BJ (cell line): ENCODE measurements at regions not wholly inside any gene's neighbourhood (a gene's known extent, or its start where the extent isn't known, plus 50 kb on each side); places are given as distances from the start of the nearest gene placed in this dataset.

Source experiments
- CTCF ChIA-PET: fragments of 350-600 bp; formaldehyde crosslinking; extraction: SDS; loops from one replicate; lab custom pipeline; 2021; ENCODE audit warnings: antibody characterized with exemption, inconsistent platforms; lab: Yijun Ruan, JAX
- POLR2A ChIA-PET: fragments of 300-600 bp; sonication (Branson Sonifier 250); formaldehyde crosslinking; extraction: SDS; loops from one replicate; lab custom pipeline; 2021; ENCODE audit warnings: antibody characterized with exemption; lab: Charles Lee
- DNase-seq: peaks from one replicate; pipeline ENCODE4 v3.0.0-alpha.2; 2011; ENCODE audit warnings: low read depth
- H3K27me3 ChIP-seq: 2 replicates; pipeline ENCODE4 v1.6.0; 2011; ENCODE audit warnings: low read length; ENCODE audit not compliant: control insufficient read depth, insufficient read depth
- H3K36me3 ChIP-seq: 2 replicates; pipeline ENCODE4 v1.5.1; 2011; ENCODE audit warnings: low read length; ENCODE audit not compliant: control insufficient read depth, insufficient read depth
- H3K4me3 ChIP-seq: 2 replicates; pipeline ENCODE4 v1.5.1; 2011; ENCODE audit warnings: low read depth, mild to moderate bottlenecking, control low read depth, low read length
- TF ChIP-seq, protein P1 (sequence below): IDR thresholded peaks from 2 replicates; pipeline ENCODE4 v1.5.1; 2011; ENCODE audit warnings: low read depth, mild to moderate bottlenecking, control low read depth, inconsistent platforms, low read length, moderate library complexity; ENCODE audit not compliant: insufficient read depth

DNA sequence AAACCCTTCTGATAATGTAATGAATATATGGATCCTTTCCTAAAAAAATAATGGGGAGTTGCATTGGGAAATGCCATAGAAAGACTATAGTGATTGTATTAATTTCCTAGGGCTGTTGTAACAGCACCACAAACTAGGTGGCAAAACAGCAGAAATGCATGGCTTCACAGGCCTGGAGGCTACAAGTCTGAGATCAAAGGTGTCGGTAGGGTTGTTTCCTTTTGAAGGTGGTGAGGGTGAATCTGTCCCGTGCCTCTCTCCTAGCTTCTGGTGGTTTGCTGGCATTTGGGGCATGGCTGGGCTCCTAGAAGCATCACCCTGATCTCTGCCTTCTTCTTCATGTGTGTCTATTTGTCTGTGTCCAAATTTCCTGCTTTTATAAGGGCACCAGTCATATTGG is 149.7 kb downstream of the INHBB start:
- no peak overlapping the region for H3K4me3 ChIP-seq
- ChIA-PET CTCF (interaction anchor here (0.6 kb wide), 1 partner anchor 11 kb away, joined by 3 read pairs; no protein-coding TSS in a partner anchor), POLR2A (no interaction called here)
- no peaks in the 10 kb centered on the region for H3K36me3 ChIP-seq
- no peak for DNase-seq
- peaks cover 3% of the 10 kb centered on the region; the same call in 1 of the 2 replicates for H3K27me3 ChIP-seq
- TF ChIP-seq, protein P1, sequence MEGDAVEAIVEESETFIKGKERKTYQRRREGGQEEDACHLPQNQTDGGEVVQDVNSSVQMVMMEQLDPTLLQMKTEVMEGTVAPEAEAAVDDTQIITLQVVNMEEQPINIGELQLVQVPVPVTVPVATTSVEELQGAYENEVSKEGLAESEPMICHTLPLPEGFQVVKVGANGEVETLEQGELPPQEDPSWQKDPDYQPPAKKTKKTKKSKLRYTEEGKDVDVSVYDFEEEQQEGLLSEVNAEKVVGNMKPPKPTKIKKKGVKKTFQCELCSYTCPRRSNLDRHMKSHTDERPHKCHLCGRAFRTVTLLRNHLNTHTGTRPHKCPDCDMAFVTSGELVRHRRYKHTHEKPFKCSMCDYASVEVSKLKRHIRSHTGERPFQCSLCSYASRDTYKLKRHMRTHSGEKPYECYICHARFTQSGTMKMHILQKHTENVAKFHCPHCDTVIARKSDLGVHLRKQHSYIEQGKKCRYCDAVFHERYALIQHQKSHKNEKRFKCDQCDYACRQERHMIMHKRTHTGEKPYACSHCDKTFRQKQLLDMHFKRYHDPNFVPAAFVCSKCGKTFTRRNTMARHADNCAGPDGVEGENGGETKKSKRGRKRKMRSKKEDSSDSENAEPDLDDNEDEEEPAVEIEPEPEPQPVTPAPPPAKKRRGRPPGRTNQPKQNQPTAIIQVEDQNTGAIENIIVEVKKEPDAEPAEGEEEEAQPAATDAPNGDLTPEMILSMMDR: no peak

DNA sequence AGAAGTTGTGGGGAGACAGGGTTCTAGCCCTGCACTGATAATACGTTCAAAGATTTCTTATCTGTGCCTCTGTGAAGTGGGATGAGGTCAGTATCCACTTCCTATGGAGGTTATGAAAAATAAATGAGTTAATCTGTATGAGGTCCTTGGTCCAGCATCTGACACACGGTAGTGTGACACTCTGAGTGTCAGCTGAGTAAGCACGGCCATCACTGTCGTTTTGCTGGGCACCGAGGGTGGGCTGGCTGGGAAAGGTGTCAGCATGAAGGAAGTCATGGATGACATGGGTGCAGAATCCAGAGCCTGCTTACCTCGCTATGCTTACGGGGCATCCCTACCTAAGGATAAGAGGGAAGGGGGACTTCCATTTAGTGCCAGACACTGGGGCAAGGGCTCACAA is 150.3 kb downstream of the INHBB start:
- ChIA-PET CTCF (interaction anchor here (1.1 kb wide), 1 partner anchor 25 kb away, joined by 3 read pairs; no protein-coding TSS in a partner anchor), POLR2A (no interaction called here)
- no peak for DNase-seq
- Histone ChIP-seq H3K4me3 (no peak overlapping the region), H3K36me3 (no peaks in the 10 kb centered on the region), H3K27me3 (peaks cover 2% of the 10 kb centered on the region; the same call in 1 of the 2 replicates)
- TF ChIP-seq, protein P1: no peak

DNA sequence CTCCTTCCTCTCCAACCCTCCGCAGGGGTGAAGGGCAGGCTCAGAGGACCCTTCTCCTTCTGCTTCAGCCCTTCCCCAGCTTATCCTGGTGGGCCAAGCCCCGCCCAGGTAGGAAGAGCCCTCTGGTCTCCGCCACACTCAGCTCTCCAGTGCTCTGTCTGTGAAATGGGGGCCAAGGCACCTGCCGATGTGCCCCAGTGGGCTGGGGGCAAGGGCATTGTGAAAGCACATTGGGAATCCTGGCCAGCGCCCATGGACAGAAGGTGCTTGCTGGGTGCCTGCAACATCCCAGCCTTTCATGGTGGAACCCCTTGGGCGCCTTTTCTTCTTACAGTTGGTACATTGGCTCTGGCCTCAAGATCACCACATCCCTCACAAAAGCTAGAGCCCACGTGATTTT is 150.8 kb downstream of the INHBB start:
- Histone ChIP-seq H3K36me3 (no peaks in the 10 kb centered on the region), H3K4me3 (no peak overlapping the region), H3K27me3 (peaks cover 1% of the 10 kb centered on the region; the same call in 1 of the 2 replicates)
- CTCF ChIA-PET: interaction anchor here (0.6 to 1.1 kb wide), 2 partner anchors 25 to 31 kb away, joined by 3 read pairs; no protein-coding TSS in a partner anchor
- no peak for DNase-seq
- POLR2A ChIA-PET: no interaction called here
- TF ChIP-seq, protein P1: no peak

DNA sequence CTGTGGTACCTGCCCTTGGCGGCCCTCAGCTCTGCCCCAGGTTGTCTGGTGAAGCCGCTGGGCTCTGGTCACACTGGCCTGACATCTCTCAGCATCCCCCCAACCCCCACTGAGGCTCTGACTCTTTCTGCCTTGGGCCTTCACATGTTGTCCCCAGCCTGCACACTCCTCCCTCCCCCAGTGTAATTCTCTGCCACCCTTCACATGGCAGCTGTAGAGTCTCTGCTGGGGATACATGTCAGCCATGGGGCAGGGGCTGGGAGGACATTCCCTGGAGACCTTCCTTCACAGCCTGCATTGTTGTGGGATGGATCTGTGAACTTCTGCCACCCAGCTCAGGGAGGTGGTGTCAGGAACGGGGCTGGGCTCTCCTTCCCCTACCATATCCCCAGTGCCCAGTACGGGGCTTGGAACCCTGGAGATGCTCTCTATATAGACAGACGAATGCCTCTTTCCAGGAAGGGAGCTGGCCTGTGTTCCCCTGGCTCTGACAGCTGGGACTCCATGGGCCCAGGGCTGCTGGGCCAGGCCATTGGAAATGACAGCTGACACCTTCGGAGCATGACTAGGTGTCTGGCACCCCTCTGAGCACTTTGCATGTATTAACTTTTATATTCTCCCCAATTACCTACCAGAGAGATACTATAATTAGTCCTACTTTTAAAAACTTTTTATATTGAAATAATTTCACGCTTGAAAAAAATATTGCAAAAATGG is 151.5 kb downstream of the INHBB start:
- TF ChIP-seq, protein P1: no peak
- POLR2A ChIA-PET: no interaction called here
- Histone ChIP-seq H3K27me3 (peaks cover 1% of the 10 kb centered on the region; the same call in 1 of the 2 replicates), H3K4me3 (no peak overlapping the region), H3K36me3 (no peaks in the 10 kb centered on the region)
- CTCF ChIA-PET: interaction anchor here (0.6 to 1.1 kb wide), 3 partner anchors 17 to 30 kb away, joined by 3 read pairs; no protein-coding TSS in a partner anchor
- DNase-seq: no peak

DNA sequence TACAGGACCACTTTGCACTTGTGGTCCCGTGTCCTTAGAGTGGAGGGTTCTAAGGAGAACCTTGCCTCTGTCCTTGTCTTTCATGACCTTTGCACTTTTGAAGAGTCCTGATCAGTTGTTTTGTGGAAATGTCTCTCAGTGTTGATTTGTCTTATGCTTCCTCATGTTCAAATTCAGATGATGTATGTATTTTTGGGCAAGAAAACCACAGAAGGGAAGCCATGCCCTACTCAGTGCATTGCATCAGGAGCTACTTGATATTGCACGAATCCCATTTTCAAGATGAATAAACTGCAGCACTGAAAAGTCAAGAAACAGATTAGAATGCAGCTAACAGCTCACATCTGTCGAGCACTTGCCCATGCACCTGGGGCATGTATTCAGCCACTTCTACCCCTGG is 152.2 kb downstream of the INHBB start:
- no peak for DNase-seq
- TF ChIP-seq, protein P1: no peak
- peaks cover 1% of the 10 kb centered on the region; the same call in 1 of the 2 replicates for H3K27me3 ChIP-seq
- H3K36me3 ChIP-seq: no peaks in the 10 kb centered on the region
- CTCF ChIA-PET: no interaction called here
- H3K4me3 ChIP-seq: no peak overlapping the region
- POLR2A ChIA-PET: no interaction called here
